GM19455 (cell line): ENCODE measurements at regions not wholly inside any gene's neighbourhood (a gene's known extent, or its start where the extent isn't known, plus 50 kb on each side); places are given as distances from the start of the nearest gene placed in this dataset.
A peak's percentile ranks its signal among the peaks of the same experiment; 100 is the strongest.

Experiments used
- ATAC-seq: cut with Tn5 transposase; IDR thresholded peaks from one replicate; pipeline ENCODE4 v1.9.1; 2021; ENCODE audit not compliant: unreplicated experiment

DNA sequence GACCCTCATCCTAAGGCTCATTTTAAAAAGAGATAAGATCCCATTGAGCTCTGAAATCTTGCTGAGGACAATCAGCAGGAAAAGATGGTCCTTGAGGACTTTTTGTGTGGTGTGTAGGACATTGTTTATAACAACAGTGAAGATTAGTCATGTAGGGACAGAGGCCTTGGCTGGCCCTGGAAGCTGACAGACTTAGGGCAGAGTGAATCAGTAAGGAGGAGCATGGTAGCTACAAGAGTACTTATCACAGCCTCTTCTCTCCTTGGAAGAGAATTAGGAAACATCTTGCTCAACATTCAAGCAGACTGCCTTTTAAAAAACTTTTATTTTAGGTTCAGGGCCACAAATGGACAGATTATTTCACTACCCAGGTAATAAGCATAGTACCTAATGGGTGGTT lies 665.9 kb upstream of the SALL1 start:
- no peak for ATAC-seq

DNA sequence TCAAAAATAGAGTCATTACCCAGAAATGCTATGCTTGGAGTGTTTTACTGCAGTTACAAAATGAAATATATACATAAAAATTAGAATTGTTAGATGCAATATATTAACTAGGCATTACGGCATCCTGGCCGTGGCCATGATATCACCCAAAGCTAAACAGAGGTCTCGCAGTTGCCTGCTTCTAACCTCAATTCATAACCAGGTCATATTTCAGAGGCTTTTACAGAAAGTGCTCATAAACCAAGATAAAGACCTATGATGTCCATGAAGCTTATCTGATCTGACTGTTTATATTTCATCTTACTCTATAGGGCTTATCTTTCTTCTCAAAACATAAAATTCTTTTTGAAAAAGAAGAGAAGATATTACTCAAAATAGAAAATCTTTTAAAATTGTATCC lies 664.5 kb upstream of the SALL1 start:
- ATAC-seq = no peak

DNA sequence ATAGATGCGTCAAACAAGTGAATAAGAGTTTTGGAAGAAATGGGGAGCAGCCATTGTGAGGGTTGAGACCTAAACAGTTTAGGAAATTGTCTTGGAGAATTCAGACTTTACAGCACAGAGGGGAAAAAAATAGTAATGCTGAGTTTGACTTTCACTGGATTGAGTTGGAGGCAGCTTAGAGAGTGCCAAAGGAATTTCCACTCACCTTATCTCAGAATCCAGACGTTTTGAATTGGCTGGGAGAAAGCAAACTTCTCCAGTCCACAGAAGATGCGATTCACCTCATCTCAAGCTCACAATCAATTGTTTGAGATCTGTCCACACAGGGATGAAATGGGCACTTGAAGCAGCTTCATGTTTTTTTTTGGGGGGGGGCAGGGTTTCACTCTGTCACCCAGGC lies 663.5 kb upstream of the SALL1 start:
- ATAC-seq = no peak

DNA sequence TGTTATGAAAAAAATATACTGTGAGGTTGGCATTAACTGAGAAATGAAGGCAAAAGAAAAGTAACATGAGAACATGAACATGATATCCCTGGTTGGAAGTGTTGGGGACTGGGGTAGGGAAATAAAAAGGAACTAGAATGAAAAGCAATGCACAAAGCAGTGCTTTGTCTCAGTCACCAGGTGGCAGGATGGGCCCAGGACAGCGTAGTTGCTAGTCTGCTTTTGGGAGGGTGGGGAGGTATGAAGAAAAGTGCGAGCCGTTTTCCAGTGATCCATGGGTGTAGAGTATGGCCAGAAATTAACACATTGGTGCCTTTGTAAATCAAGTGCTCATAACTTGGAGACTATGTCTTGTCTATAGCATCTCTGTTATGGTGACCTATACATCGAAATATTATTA lies 662.5 kb upstream of the SALL1 start:
- ATAC-seq = no peak

DNA sequence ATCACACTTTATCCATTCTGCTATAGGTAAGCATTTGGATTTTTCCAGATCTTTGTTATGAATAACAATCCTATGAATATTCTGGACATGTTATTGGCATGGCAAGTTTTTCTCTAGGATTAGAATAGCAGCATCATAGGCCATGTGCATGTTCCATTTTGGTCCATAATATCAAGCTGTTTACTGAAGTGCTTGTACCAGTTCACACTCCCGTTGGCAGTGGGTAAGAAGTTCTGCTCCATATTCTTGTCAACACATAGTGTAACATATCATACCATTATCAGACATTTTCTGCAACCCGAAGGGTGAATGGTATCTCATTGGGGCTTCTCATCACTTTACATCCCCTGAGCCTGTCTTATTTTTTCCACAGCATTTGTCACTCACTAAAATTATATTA lies 661.9 kb upstream of the SALL1 start:
- ATAC-seq = no peak

DNA sequence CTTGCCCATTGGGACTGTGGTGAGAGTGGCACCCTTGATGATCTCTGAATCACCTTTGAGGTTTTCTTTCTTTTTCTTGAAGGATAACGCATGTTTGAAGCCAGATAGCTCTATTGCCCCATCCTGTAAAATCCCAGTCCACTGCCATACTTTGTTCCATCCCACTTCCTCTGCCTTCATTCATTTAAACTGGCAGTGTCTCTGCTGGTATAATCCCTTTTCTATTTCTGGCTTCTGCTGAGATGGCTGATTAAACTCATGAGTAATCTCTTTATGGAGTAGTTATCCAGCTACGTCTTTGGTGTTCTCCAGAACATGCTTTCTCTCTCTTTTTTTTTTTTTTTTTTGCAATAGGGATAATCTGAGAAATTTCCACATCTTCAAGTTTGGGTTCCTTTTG lies 656.5 kb upstream of the SALL1 start:
- ATAC-seq = no peak

DNA sequence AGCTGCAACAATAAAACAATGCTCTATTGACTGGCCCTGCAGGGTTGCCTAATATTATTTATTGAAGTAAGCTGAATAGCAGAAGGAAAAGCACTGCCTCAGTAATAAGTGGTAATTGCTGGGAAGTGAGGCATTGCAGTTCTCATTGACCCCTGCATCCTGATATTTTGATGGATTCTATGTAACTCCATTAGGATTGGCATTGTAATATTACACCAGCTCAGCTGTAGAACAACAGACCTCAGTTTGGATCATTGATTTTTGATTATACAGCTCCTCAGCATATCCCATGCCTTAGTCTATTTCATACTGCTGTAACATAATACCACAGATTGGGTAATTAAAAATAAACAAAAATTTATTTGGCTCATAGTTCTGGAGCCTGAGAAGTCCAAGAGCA lies 650.6 kb upstream of the SALL1 start:
- ATAC-seq = no peak

DNA sequence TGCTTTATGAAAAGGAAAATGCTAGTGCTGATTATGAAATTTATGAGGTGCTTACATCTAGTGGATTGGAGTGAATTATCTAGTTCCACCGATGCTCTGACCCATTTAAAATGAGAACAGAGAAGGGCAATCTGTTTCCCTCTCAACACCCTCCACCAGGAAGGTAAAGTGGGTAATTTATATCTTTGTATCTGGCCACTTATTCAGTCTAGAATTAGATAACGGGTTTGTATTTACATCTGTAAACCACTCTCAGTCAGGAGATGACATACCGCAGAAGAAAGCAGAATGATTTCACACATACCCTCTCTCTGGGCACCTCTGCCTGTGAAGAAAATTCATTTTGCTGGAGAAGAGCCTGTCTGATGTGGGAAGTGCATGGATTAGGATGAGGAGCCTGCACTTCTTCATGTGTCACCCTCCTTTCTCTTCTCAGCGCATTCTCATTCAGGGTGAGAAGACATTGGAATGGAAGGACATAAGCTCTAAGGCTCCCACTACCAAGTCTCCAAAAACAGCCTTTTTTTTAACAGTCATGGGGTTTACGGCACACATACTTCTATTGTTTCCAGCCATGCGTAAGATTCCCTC lies 646.7 kb upstream of the SALL1 start:
- ATAC-seq = no peak

DNA sequence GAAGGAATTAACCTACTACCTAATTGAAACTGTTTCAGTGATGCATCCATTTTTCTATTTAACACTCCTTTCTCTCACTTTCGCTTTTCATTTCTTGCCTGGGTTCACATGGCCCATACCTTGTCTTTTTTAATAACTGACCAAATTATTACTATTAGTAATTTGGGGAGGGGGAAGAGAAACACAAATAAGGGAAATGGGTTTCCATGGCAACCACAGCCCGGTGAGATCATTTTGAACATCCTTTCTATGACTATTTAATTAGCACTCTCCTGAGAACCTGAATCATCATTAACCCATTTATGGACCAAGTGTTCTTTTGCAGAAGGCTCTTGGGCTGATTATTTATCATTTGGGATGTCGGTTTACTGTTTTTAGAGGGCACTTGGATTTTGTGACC lies 628.2 kb upstream of the SALL1 start:
- no peak for ATAC-seq

DNA sequence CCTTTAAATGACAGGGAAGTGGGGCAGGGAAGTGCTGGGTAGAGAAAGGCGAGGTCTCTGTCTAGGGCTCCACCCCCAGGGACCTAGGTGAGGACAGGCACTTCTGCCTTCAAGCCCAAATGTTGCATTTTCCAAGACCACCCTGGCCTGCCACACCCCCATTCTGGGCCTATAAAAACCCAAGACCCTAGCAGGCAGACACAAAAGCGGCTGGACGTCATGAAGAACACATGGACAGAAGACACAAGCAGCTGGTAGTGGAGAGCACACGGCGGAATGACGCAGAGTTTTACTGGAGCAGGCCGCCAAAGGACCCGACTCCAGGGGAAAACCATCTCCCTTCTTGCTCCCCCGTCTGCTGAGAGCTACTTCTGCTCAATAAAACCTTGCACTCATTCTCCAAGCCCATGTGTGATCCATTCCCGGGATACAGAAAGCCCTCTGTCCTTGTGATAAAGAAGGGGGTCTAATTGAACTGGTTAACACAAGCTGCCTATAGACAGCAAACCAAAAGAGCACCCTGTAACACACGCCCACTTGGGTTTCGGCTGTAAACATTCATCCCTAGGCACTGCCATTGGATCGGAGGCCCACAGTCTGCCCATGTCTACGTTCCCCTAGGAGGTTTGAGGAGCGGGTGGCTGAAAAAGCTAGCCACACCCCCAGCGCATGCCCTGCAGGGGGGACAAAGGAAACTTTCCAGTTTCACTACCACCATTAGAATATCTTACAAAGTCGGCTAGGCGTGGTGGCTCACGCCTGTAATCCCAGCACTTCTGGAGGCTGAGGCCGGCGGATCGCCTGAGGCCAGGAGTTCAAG lies 622.2 kb upstream of the SALL1 start:
- no peak for ATAC-seq

DNA sequence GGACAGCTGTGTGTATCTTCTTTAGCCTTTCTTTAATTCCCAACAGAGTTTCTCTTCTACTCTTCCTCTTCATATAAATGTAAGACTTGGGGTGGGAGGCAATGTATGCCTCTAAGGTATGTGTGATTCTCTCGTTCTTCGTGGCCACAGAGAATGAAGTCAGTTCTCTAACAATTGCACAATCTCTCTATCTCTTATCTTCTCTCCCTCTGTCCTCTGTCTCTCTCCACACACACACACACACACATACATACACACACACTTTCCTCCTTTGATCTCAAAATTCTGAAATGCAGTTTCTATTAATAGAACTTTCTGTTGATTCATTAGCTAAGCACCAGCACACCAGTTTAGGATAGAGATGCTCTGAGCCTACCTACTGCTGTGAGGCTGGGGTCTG lies 615.7 kb upstream of the SALL1 start:
- ATAC-seq = no peak

DNA sequence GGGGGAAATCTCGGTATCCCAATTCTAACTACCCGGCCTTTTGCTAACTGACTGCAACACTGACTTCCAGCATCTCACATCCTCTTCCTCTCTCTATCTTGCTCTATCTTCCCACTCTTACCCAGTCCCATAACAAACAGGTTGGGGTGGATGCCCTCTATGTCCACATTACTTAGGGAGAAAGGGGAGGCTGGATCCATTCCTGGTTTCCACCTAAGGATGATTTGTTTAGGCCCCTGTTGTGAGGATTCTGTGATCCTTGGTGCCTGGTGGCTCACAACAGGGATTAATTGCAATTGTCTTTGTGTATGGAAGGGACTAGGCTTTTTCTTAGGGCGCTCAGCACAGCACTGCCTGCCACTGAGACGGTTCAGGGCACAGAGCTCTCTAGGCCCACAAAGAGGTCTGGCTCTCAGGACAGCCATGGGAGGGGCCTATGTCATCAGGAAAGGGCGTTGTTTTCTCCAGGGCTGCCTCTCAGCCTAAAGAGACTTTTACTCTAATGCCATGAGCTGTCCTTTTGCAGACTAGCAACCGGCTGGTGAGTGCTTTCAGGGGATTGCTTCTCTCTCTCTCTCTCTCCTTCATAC lies 612.1 kb upstream of the SALL1 start:
- ATAC-seq = no peak

DNA sequence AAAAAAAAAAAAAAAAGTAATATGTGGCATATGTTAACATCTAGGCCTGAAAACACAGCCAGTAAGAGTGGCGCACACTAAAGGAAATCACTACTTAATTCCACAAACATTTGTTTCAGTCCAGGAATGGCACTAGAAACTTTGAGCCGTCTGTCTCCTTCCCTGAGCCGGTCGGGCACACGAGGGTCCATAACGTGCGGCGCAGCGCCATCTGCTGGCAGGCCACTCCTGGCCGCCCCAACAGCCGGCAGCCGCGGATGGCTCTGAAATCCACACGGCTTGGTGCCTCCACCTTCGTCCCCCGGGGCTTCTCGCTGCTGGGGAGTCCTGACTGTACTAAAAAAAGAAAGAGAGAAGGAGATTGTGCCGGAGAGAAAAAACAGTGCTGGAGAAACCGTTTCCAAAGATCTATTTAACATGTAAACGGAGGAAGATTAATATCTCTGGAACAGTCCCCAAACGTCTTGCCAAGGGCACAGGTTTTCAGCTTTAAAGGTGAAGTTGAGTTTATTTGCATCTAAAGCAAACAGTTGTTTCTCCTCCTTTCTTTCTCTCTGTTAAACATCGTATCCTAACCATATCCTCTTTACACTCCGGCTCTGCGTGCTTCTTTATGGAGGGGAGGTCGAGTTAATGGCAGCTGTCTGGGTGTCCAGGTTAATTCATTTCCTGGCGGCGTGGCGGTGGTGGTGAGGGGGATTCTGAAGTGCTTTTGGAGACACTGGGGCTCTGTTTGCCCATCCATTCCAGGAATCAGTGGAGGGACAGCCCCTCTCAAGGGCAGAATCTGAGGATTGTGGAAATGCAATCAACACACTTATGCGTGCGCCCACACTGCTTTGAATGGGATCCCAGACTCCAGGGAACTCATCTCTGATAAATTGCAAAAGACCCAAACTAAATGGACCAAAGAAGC lies 611.3 kb upstream of the SALL1 start:
- peak; percentile 94 for ATAC-seq

DNA sequence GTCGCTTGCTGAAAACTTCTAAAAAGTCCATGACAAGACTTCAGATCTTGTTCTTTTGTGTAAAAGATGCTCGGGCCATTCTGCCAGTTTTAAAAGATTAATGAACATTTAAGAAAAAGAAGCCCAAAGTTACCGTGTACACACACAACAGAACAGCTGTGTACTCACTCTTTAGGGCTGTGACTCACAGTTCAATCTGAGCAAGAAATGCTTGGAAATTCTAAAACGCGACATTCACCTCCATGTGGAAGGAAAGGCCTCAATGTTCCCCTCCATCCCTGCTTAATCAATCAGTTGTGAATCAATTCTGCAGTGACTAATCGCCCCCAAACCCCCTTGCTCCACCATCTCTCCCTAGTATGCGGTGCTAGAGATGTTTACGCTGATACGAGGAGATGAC lies 609.9 kb upstream of the SALL1 start:
- no peak for ATAC-seq

DNA sequence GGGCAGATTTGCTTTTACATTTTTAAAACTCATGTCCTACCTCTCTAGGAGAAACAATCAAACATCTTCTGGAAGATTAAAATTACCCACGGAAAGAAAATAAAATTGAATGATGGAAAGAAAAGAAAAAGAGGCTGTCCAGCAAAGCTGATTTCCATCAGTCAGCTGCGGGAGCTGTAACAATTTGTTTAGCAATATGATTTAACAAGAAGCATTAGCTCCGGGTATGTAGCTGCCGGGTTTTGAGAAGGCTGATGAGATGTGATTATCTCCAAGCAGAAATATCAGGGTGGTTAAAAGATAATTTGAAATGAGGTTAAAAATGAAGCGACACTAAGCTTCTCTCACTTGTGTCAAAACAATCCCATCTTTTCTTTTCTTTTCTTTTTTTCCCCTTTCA lies 608.9 kb upstream of the SALL1 start:
- no peak for ATAC-seq

DNA sequence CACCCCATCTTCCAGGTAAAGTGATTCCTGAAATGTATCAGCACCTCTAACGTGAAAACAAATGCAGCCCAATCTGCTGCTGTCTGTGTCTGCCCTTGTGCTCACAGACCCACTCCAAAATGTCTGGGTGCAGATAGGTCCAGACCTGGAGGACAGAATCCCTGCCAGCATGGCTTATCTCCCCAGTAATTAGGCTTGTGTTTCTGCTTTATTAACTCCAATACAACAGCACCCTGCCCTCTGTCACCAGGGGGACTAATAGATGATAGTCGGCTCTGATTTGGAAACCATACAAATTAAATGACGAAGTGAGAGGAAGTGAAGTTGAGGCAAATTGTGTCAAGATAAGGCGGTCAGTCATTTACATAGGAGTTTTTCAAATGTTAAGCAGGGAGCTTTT lies 608.3 kb upstream of the SALL1 start:
- no peak for ATAC-seq

DNA sequence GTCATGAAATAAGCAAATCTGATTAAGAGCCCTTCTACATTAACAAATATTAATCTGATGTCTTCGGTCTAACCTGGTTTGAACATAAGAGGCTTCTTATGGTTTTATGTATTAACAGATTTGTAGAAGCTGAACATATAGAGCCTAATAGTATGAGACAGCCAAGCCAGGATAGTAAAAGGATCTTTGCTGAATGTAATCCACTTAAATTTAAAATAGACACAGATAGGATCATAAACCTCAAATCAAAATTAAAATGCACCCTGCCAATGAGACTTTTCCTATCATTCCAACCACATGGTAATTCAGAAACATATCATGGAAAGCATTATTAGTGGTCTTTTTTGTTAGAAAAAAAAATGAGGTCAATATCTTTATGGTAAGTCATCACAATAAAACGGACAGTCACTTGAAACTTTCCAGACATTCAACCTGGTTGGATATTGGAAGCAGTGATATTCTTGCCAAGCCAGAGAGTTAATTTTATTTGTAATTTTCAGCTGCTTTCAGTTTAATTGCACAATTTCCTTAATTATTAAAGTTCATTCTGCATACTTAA lies 606.9 kb upstream of the SALL1 start:
- ATAC-seq = no peak

DNA sequence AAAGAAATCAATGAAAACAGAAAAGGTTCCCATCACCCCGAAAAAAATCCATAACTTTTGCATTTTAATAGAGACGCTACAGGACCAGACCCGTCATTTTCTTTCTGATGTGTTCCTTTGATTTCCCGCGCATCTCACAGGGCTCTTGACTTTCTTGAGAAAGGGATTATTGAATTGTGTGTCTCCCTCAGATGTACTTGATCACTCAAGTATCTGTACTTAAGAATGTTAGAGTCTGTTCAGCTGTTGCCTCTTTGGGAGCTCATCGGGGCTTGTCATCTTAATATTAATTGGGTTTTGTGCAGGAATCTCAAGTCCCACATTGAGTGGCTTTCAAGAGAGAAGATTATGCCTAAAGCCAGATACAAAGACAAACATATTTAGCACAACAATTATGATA lies 606.4 kb upstream of the SALL1 start:
- no peak for ATAC-seq

DNA sequence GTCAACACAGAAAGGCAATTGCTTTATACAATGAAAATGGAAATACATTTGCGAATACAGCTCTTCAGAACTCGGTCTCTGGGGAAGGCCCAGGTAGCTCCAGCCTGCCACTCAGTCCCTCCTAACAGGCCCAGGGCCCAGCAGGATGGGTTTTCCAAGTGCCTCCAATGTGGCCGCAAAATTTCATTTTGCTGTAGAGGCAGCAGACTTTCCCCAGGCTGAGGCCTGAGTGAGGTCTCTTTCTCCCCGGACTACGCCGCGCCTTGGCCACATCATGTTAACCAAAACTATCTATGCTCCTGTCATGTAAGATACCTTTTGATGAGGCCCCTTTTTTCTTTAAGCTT lies 606.0 kb upstream of the SALL1 start:
- ATAC-seq = no peak

DNA sequence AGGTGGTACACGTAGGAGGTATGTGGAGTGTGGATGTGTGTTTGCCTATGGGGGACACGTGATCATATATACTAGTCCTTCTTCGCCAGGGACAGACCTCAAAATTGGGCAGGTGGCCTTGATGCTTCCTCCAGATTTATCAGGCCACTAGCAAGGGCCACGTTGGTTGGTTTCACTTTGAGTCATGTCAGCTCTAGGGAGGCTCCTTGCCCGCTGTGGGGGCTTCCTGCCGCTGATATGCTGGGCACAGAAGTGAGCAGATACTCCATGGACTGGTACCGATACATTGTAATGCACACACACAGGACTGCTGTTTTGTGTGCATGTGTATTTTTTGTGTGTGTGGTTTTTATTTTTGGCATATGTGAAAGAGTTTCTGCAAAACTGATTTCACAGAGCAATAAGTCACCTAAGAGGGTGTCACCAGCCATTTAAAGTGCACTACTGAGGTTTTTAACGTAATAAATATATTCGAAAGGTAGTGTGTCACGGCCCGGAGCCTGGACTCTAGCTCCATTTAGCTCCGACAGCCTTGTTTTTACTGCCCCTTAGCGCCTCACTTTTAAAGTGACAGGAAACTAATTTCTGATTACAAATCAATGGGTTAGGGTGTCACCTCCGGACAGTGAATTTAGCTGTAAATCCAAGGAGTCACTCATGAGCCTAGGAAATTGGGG lies 605.5 kb upstream of the SALL1 start:
- no peak for ATAC-seq
